ENCODE measurements at regions not wholly inside any gene's neighbourhood (a gene's known extent, or its start where the extent isn't known, plus 50 kb on each side); places are given as distances from the start of the nearest gene placed in this dataset.
"Not testable (repeated sequence)": the region's sequence is repeated elsewhere in the genome, so short reads cannot be mapped to it uniquely, and the experiment has no call there.

DNA sequence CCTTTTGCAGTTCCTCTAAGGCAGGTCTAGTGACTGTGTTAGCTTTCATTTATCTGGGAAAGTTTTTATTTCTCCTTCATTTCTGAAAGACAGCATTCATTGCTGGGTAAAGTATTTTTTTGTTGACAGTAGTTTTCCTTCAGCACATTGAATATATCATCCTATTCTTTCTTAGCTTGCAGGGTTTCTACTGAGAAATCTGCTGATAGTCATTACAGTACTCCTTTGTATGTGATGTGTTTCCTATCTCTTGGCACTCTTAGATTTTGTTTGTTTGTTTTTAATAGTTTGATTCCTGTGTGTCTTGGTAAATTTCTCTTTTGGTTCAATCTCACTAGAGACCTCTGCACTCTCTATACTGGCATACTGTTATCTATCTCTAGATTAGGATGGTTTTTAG is 1667.9 kb downstream of the SLITRK1 start:
- no peak for DNase-seq (ENCODE audit: low read depth)

GRCh38 chr13:82206241-82206640 is 1676.0 kb downstream of the SLITRK1 start:
- DNase-seq (ENCODE audit: low read depth): no peak

- DNase-seq (ENCODE audit: low read depth): no peak
These were observed 1679.9 kb downstream of the SLITRK1 start for GRCh38 chr13:82202398-82202797.

DNA sequence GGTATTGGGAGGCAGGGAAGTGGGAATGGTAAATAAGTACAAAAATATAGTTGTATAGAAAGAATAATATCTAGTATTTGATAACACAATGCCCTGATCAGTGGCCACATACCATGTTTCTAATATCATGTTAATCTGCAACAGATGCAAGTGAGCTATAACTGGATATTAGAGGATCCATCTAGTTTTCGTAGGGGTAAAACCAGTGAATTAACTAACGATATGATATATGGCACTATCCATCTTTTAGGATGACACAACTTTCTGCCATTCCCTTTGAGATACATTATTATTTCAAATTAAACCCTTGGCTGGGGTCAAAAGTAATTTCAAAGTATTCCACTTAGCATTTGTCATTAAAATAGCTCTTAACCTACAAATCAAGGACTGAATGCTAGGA is 1686.2 kb downstream of the SLITRK1 start:
- no peak for DNase-seq (ENCODE audit: low read depth)

- no peak for DNase-seq (ENCODE audit: low read depth)
These were observed 1695.0 kb downstream of the SLITRK1 start for GRCh38 chr13:82187227-82187626.

- DNase-seq (ENCODE audit: low read depth): no peak
These were observed 1705.5 kb downstream of the SLITRK1 start for GRCh38 chr13:82176751-82177150.

DNA sequence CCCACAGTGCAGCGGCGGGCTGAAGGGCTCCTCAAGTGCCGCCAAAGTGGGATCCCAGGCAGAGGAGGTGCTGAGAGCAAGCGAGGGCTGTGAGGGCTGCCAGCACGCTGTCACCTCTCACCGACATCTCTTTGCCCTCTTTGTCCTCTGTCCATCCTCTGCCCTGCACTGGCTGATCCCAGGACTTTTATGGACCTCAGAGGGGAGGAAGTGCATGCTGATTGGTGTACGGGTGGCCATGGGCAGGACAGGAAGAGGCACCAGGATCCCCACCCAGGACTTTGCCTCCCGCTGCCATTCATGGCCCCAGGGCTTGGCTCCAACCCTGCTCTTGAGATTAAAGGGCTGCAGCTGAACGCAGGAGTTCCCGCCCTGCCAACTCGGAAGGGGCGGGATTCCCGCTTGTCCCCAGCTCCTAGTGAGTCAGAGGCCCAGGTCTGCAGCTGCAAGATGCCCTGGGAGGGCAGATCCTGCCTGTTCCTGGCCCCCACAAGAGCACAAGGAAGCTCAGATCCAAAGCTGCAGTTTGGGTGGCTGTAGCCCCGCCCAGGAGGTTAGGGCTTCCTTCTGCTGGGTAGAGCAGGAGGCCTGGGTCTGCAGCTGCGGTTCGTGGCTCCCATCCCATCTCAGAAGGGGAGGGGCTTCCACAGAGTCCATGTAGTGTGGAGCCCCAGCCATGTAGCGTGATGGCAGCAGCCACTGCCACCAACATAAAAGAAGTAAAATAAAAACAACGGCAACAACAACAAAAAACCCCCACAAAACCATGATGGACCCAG is 1716.7 kb downstream of the SLITRK1 start:
- no peak for DNase-seq (ENCODE audit: low read depth)

GRCh38 chr13:82164780-82165395 is 1717.4 kb downstream of the SLITRK1 start:
- not testable (repeated sequence) for DNase-seq (ENCODE audit: low read depth)

- no peak for DNase-seq (ENCODE audit: low read depth)
These were observed 1734.7 kb downstream of the SLITRK1 start for GRCh38 chr13:82147526-82147925.

GRCh38 chr13:82136880-82137279 is 1745.4 kb downstream of the SLITRK1 start:
- DNase-seq (ENCODE audit: low read depth): no peak

DNA sequence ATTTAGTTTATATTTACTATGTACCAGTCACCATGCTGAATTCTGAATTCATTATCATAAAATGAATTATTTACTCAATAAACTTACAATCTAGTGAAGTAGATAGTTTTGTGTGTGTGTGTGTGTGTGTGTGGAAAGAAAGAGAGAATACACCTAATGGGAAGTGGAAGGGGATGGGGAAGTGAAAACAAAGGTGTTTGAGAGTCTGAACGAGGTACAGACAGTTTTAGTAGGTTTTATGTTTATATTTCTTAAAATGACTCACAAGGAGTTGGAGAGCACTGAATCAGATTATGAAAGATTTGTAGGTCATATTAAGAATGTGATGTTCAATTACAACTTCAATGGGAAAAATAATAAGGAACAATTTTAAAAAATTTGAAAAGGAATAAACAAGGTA is 1753.0 kb downstream of the SLITRK1 start:
- DNase-seq (ENCODE audit: low read depth): no peak

DNA sequence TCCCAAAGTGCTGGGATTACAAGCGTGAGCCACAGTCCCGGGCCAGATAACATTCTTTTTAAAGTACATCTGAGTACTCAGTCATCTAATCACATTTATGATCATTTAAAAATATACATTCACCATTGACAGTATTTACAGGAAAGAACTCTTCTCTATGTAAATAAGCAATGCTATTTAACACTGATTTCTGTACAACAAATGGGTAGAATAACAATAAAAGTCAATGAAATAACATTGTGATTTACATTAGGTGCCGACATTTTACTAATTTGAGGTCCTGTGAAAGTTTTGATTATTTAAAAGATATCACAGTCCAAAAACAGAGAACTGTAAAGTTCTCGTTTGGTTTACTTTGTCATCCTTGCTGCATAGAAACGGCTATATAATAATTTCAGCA is 1763.7 kb downstream of the SLITRK1 start:
- no peak for DNase-seq (ENCODE audit: low read depth)

- DNase-seq (ENCODE audit: low read depth): no peak
These were observed 1765.8 kb downstream of the SLITRK1 start for GRCh38 chr13:82116422-82116989.

GRCh38 chr13:82115391-82115790 is 1766.9 kb downstream of the SLITRK1 start:
- DNase-seq (ENCODE audit: low read depth): no peak

- no peak for DNase-seq (ENCODE audit: low read depth)
These were observed 1755.3 kb upstream of the SPRY2 start for GRCh38 chr13:82096256-82096655.

- no peak for DNase-seq (ENCODE audit: low read depth)
These were observed 1751.4 kb upstream of the SPRY2 start for GRCh38 chr13:82092312-82092711.

DNA sequence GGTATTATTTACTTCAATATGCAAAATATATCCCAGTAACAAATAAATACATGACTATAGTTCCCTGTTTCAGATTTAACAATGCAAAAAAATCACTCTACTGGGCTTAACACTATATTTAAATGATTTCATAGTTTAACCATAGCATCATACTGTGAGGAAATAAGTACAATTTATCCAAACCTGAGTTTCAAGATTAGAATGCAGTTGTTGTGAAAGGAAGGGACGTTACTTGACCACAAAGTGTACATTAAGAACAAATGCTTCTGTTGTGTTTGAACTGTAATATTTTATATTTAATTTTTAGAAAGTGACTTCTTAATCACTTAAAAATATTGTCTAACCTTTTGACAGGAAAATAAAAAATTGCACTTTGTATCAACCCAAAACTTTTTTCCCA is 1747.9 kb upstream of the SPRY2 start:
- no peak for DNase-seq (ENCODE audit: low read depth)

DNA sequence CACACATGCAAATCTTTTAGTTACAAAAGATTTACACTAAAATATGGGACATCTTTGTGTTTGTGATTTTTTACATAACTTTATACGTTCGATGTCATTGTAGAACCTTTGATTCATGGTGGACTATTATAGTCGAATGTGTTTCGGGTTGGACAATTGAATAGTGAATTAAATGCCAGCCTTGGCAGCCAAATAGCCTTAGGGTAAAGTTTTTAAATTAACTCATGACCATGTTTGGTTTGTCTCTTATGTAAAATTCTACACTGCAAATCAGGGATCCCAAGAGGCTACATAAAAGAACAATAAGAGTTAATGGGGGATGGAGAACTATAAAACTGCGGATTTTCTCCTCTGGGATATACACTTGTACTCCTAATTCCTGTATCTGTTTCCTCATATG is 1735.6 kb upstream of the SPRY2 start:
- DNase-seq (ENCODE audit: low read depth): no peak

- DNase-seq (ENCODE audit: low read depth): no peak
These were observed 1729.5 kb upstream of the SPRY2 start for GRCh38 chr13:82070416-82070815.

DNA sequence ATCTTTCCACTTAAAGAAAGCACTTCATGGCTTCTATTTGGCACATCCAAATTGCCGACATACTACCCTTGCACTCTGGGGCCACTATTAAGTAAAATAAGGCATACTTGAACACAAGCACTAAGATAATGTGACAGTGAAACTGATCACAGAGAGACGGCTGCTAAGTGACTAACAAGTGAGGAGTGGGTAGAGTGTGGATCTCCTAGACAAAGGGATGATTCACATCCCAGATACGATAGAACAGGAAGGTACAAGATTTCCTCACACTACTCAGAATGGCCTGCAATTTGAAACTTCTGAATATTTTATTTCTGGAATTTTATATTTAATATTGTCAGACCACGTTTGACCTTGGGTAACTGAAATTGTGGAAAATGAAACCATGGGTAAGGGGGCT is 1721.8 kb upstream of the SPRY2 start:
- no peak for DNase-seq (ENCODE audit: low read depth)

- DNase-seq (ENCODE audit: low read depth): no peak
These were observed 1717.4 kb upstream of the SPRY2 start for GRCh38 chr13:82058364-82058763.

GRCh38 chr13:82045316-82045715 is 1704.4 kb upstream of the SPRY2 start:
- DNase-seq (ENCODE audit: low read depth): not testable (repeated sequence)

DNA sequence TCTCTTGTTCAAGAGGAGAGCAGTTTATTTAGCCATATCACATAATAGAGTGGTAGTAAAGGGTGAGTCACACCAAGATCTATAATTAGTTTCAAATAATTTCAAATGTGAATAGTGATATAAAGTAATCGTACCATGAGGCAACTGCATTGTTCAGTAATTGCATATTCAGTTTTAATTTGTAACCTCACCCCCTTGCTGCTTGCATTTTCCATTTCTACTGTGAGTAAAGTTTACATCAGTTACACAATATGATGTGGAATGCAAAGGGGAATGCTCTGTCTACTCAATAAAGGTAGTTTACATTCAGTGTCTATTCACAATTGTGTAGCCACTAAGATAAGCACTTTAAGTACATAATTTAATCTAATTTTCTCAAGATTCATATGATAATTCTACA is 1695.7 kb upstream of the SPRY2 start:
- no peak for DNase-seq (ENCODE audit: low read depth)
